ENCODE measurements at regions not wholly inside any gene's neighbourhood (a gene's known extent, or its start where the extent isn't known, plus 50 kb on each side); places are given as distances from the start of the nearest gene placed in this dataset.
"Not testable (repeated sequence)": the region's sequence is repeated elsewhere in the genome, so short reads cannot be mapped to it uniquely, and the experiment has no call there.

GRCh38 chr1:149278156-149278555, 174.8 kb upstream of the NBPF9 start:
- TF ChIP-seq, protein P1, sequence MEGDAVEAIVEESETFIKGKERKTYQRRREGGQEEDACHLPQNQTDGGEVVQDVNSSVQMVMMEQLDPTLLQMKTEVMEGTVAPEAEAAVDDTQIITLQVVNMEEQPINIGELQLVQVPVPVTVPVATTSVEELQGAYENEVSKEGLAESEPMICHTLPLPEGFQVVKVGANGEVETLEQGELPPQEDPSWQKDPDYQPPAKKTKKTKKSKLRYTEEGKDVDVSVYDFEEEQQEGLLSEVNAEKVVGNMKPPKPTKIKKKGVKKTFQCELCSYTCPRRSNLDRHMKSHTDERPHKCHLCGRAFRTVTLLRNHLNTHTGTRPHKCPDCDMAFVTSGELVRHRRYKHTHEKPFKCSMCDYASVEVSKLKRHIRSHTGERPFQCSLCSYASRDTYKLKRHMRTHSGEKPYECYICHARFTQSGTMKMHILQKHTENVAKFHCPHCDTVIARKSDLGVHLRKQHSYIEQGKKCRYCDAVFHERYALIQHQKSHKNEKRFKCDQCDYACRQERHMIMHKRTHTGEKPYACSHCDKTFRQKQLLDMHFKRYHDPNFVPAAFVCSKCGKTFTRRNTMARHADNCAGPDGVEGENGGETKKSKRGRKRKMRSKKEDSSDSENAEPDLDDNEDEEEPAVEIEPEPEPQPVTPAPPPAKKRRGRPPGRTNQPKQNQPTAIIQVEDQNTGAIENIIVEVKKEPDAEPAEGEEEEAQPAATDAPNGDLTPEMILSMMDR (IDR thresholded peaks at IDR 0.05): not testable (repeated sequence)
- TF ChIP-seq POLR2A (IDR thresholded peaks at IDR 0.05): not testable (repeated sequence)
